H1 (cell line): ENCODE measurements at regions not wholly inside any gene's neighbourhood (a gene's known extent, or its start where the extent isn't known, plus 50 kb on each side); places are given as distances from the start of the nearest gene placed in this dataset.

ENCODE experiments used
- CTCF ChIA-PET: fragments of 300-600 bp; sonication (Branson Sonifier 250); formaldehyde crosslinking; loops from one replicate; lab custom pipeline; 2021; ENCODE audit not compliant: partially characterized antibody; lab: Charles Lee
- POLR2A ChIA-PET: fragments of 300-600 bp; sonication (Branson Sonifier 250); formaldehyde crosslinking; loops from one replicate; lab custom pipeline; 2021; ENCODE audit warnings: inconsistent platforms; ENCODE audit not compliant: partially characterized antibody; lab: Charles Lee
- DNase-seq, 2 experiments: peaks; one replicate each; pipeline versions ENCODE4 v3.0.0 to v3.0.0-alpha.2; 2010 to 2022; ENCODE audit warnings: low spot score in 2 of 2, low read depth in 1 of 2, mixed read lengths in 1 of 2
- FAIRE-seq: peaks from 2 replicates; lab custom pipeline; 2011; peaks lifted over from hg19 to GRCh38; lab: Jason Lieb, UNC
- H2AFZ ChIP-seq: 2 replicates; pipeline ENCODE4 v1.8.1; 2012; ENCODE audit warnings: low read length, inconsistent platforms
- H2AK5ac ChIP-seq: 2 replicates; pipeline ENCODE4 v1.6.1; 2013; ENCODE audit warnings: low read depth, low read length
- H2BK120ac ChIP-seq: replicated peaks from 2 replicates; pipeline ENCODE3; 2013; ENCODE audit warnings: low read depth, low read length, inconsistent platforms
- H2BK12ac ChIP-seq: 2 replicates; pipeline ENCODE4 v1.6.1; 2013; ENCODE audit warnings: low read depth, low read length
- H2BK15ac ChIP-seq: 2 replicates; pipeline ENCODE4 v1.6.1; 2013; ENCODE audit warnings: low read length
- H2BK20ac ChIP-seq: 2 replicates; pipeline ENCODE4 v1.6.1; 2013; ENCODE audit warnings: low read length
- H2BK5ac ChIP-seq: 2 replicates; pipeline ENCODE4 v1.6.1; 2013; ENCODE audit warnings: low read depth, low read length
- H3K14ac ChIP-seq: 2 replicates; pipeline ENCODE4 v1.6.1; 2013; ENCODE audit warnings: inconsistent platforms; ENCODE audit not compliant: insufficient read length
- H3K18ac ChIP-seq: 2 replicates; pipeline ENCODE4 v1.6.1; 2013; ENCODE audit warnings: low read length; ENCODE audit errors: extremely low read depth
- H3K23ac ChIP-seq: 2 replicates; pipeline ENCODE4 v1.6.1; 2013; ENCODE audit warnings: inconsistent platforms; ENCODE audit not compliant: insufficient read length
- H3K23me2 ChIP-seq: 2 replicates; pipeline ENCODE4 v1.6.1; 2013; ENCODE audit warnings: low read depth, low read length
- H3K27ac ChIP-seq: 2 replicates; pipeline ENCODE4 v1.6.1; 2011; ENCODE audit warnings: low read depth, low read length, inconsistent platforms
- H3K27me3 ChIP-seq, 4 experiments: replicated peaks in 1 of 4; 1 replicate in 1 of 4; 2 replicates in 3 of 4; pipeline versions ENCODE4 v1.6.1 to v1.8.1; 2011 to 2013; ENCODE audit warnings: low read length in 3 of 4, mild to moderate bottlenecking in 3 of 4, inconsistent platforms in 2 of 4, mixed read lengths in 2 of 4, moderate library complexity in 1 of 4; ENCODE audit not compliant: control insufficient read depth in 3 of 4, insufficient read depth in 3 of 4; ENCODE audit errors: extremely low read depth in 1 of 4
- H3K36me3 ChIP-seq, 4 experiments: 2 replicates each; pipeline versions ENCODE4 v1.6.1 to v1.8.1; 2011 to 2013; ENCODE audit warnings: mild to moderate bottlenecking in 4 of 4, low read length in 3 of 4, moderate library complexity in 2 of 4, control low read depth in 1 of 4, inconsistent platforms in 1 of 4; ENCODE audit not compliant: insufficient read depth in 4 of 4, control insufficient read depth in 2 of 4
- H3K4ac ChIP-seq: replicated peaks from 2 replicates; pipeline ENCODE3; 2013; ENCODE audit warnings: low read length, low read depth, mixed read lengths, inconsistent platforms; ENCODE audit not compliant: insufficient read length
- H3K4me1 ChIP-seq, 4 experiments: replicated peaks in 1 of 4; 1 replicate in 1 of 4; 2 replicates in 3 of 4; pipeline versions ENCODE4 v1.6.1 to v1.8.1; 2011 to 2013; ENCODE audit warnings: low read length in 3 of 4, inconsistent platforms in 2 of 4, mixed read lengths in 1 of 4; ENCODE audit not compliant: insufficient read depth in 4 of 4, control insufficient read depth in 3 of 4
- H3K4me2 ChIP-seq, 2 experiments: 2 replicates each; pipeline versions ENCODE4 v1.6.1 to v1.8.1; 2011 to 2013; ENCODE audit warnings: low read depth in 2 of 2, low read length in 2 of 2, control low read depth in 1 of 2, inconsistent platforms in 1 of 2, mild to moderate bottlenecking in 1 of 2; ENCODE audit not compliant: insufficient read depth in 1 of 2
- H3K4me3 ChIP-seq, 4 experiments: fragments of 200-600, 300-600 bp in 1 of 4; sonication (generic), shearing (Covaris generic), sonication (Bioruptor Twin) in 1 of 4; 2 replicates each; pipeline versions ENCODE4 v1.5.1 to v1.8.1; 2011 to 2016; ENCODE audit warnings: low read length in 4 of 4, low read depth in 3 of 4, control low read depth in 2 of 4, inconsistent platforms in 2 of 4, mild to moderate bottlenecking in 2 of 4, mixed read lengths in 1 of 4, moderate library complexity in 1 of 4; ENCODE audit not compliant: insufficient read depth in 2 of 4; ENCODE audit errors: extremely low read depth in 1 of 4
- H3K56ac ChIP-seq: replicated peaks from 2 replicates; pipeline ENCODE3; 2013; ENCODE audit warnings: low read depth, mild to moderate bottlenecking, mixed read lengths, low read length, inconsistent platforms; ENCODE audit not compliant: insufficient read length
- H3K79me1 ChIP-seq: 2 replicates; pipeline ENCODE4 v1.6.1; 2013; ENCODE audit warnings: low read depth, low read length, control low read depth
- H3K79me2 ChIP-seq, 2 experiments: 2 replicates each; pipeline versions ENCODE4 v1.6.1 to v1.8.1; 2012 to 2013; ENCODE audit warnings: low read length in 2 of 2, mild to moderate bottlenecking in 2 of 2, inconsistent platforms in 1 of 2; ENCODE audit not compliant: insufficient read depth in 2 of 2, control insufficient read depth in 1 of 2
- H3K9ac ChIP-seq, 4 experiments: replicated peaks in 1 of 4; 1 replicate in 1 of 4; 2 replicates in 3 of 4; pipeline versions ENCODE4 v1.6.1 to v1.8.1; 2011 to 2013; ENCODE audit warnings: low read depth in 3 of 4, low read length in 3 of 4, control low read depth in 2 of 4, mild to moderate bottlenecking in 2 of 4, moderate library complexity in 2 of 4, inconsistent platforms in 1 of 4; ENCODE audit errors: extremely low read depth in 1 of 4
- H3K9me3 ChIP-seq, 2 experiments: 2 replicates each; pipeline versions ENCODE4 v1.6.1 to v1.8.1; 2012 to 2013; ENCODE audit warnings: mild to moderate bottlenecking in 2 of 2, moderate library complexity in 2 of 2, control low read depth in 1 of 2, inconsistent platforms in 1 of 2, low read depth in 1 of 2, low read length in 1 of 2, mixed read lengths in 1 of 2; ENCODE audit not compliant: insufficient read depth in 2 of 2
- H4K20me1 ChIP-seq, 2 experiments: replicated peaks in 1 of 2; 2 replicates each; pipeline versions ENCODE3 to v1.8.1; 2011 to 2013; ENCODE audit warnings: inconsistent platforms in 2 of 2, low read length in 2 of 2, mild to moderate bottlenecking in 1 of 2; ENCODE audit not compliant: insufficient read depth in 2 of 2, control insufficient read depth in 1 of 2
- H4K5ac ChIP-seq: 2 replicates; pipeline ENCODE4 v1.6.1; 2013; ENCODE audit warnings: low read length, low read depth, mixed read lengths, inconsistent platforms; ENCODE audit not compliant: insufficient read length
- H4K8ac ChIP-seq: 2 replicates; pipeline ENCODE4 v1.8.0; 2013; ENCODE audit warnings: mild to moderate bottlenecking, moderate library complexity, low read length, inconsistent platforms; ENCODE audit not compliant: insufficient read depth; ENCODE audit errors: extremely low read depth
- H4K91ac ChIP-seq: replicated peaks from 2 replicates; pipeline ENCODE3; 2013; ENCODE audit warnings: low read length, mixed read lengths, inconsistent platforms; ENCODE audit not compliant: insufficient read length
- BRCA1 ChIP-seq: IDR thresholded peaks from 2 replicates; pipeline ENCODE4 v1.6.1; 2012; ENCODE audit warnings: low read depth, low read length, improper control_type of control experiment
- CBX5 ChIP-seq: fragments of 300-800, 300-1000 bp; sonication (generic); IDR thresholded peaks from 2 replicates; pipeline ENCODE4 v1.7.1; 2016; ENCODE audit warnings: antibody characterized with exemption, low read length, low read depth
- MAFK ChIP-seq: IDR thresholded peaks from 2 replicates; pipeline ENCODE4 v1.6.1; 2012; ENCODE audit warnings: low read depth, mild to moderate bottlenecking, improper control_type of control experiment, low read length
- PHF8 ChIP-seq: fragments of 200-600 bp; sonication (generic); conservative IDR thresholded peaks from 2 replicates; pipeline ENCODE4 v1.7.1; 2012; ENCODE audit warnings: low read depth, mild to moderate bottlenecking, inconsistent platforms, low read length, moderate library complexity
- POLR2A ChIP-seq, 2 experiments: IDR thresholded peaks; 1 replicate in 1 of 2; 2 replicates in 1 of 2; pipeline ENCODE4 v1.6.1; 2011; ENCODE audit warnings: low read depth in 2 of 2, low read length in 2 of 2, mild to moderate bottlenecking in 2 of 2; ENCODE audit errors: control extremely low read depth in 1 of 2
- SIN3A ChIP-seq, 2 experiments: IDR thresholded peaks in 1 of 2; conservative IDR thresholded peaks in 1 of 2; 2 replicates each; pipeline ENCODE4 v1.6.1; 2011 to 2012; ENCODE audit warnings: low read length in 2 of 2, improper control_type of control experiment in 1 of 2, low read depth in 1 of 2, mild to moderate bottlenecking in 1 of 2
- WGBS, 2 experiments: shearing (Covaris generic) in 1 of 2; methylation state at CpG; one replicate each; pipeline versions ENCODE4 v1.1.6 to v1.1.7; 2013 to 2015; ENCODE audit warnings: low lambda C conversion rate in 2 of 2, mixed read lengths in 2 of 2, inconsistent platforms in 1 of 2, low coverage in 1 of 2, missing lambda C conversion rate in 1 of 2; ENCODE audit not compliant: insufficient replicate concordance in 2 of 2, insufficient coverage in 1 of 2, insufficient read length in 1 of 2; ENCODE audit errors: extremely low coverage in 1 of 2, missing lambda C conversion rate in 1 of 2; 5-methylcytosine and 5-hydroxymethylcytosine counted together
- TF ChIP-seq, protein P1 (sequence below): IDR thresholded peaks from 2 replicates; pipeline ENCODE4 v1.6.1; 2011; ENCODE audit warnings: low read depth, mild to moderate bottlenecking, low read length; ENCODE audit not compliant: insufficient read depth

DNA sequence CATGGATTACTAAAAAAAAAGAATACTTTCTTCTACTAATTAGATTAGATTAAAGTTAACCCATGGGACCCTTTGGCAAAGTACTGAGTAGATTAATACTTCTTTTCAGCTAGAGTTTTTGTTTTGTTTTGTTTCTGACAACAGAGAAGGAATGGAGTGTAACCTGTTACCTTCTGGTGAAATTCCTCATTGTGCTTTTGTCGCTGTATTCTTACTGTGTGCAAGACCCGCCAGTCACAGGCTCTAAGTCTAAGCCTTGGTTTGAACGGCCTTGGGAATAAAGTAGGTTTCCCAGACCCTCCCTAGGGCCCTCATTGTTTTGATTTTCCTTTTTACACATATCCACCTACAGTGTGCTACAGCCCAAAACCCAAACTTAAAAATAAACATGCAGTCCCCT lies 171.1 kb upstream of the IL12A start:
- no peak overlapping the region for H3K9ac ChIP-seq
- no peak overlapping the region for H2BK120ac ChIP-seq
- no peak overlapping the region for H2AFZ ChIP-seq
- H3K4me3 ChIP-seq: no peak overlapping the region
- H2BK5ac ChIP-seq: no peak overlapping the region
- no peaks in the 10 kb centered on the region; a peak in 1 of 4 replicates for H3K79me2 ChIP-seq
- H2BK15ac ChIP-seq: no peak overlapping the region
- no peak overlapping the region for H3K14ac ChIP-seq
- POLR2A ChIA-PET: no interaction called here
- no peak for DNase-seq
- no peak for FAIRE-seq
- H3K79me1 ChIP-seq: no peaks in the 10 kb centered on the region
- H3K4me1 ChIP-seq: peaks cover 2 to 6% (median 3%) of the 10 kb centered on the region in 4 experiments; a peak in 5 of 7 replicates
- H4K5ac ChIP-seq: no peak overlapping the region
- 94% methylated on average over 3 of the region's 3 CpGs; no CpG with 5 or more reads in 1 of the 2 experiments for WGBS, 2 experiments
- no peak overlapping the region for H4K8ac ChIP-seq
- no peak overlapping the region for H3K18ac ChIP-seq
- H3K9me3 ChIP-seq: no peaks in the 10 kb centered on the region
- no peak overlapping the region for H3K4me2 ChIP-seq
- no peak overlapping the region for H4K91ac ChIP-seq
- no peak overlapping the region for H3K56ac ChIP-seq
- H3K23me2 ChIP-seq: no peaks in the 10 kb centered on the region
- no peaks in the 10 kb centered on the region for H3K27me3 ChIP-seq
- no peaks in the 10 kb centered on the region for H3K36me3 ChIP-seq
- H3K23ac ChIP-seq: no peak overlapping the region
- CTCF ChIA-PET: interaction anchor here (0.7 to 4.9 kb wide), 28 partner anchors 9 to 552 kb away, joined by 3 to 61 read pairs (median 4); partner anchors contain the start of gene IL12A
- no peak overlapping the region for H3K27ac ChIP-seq
- H3K4ac ChIP-seq: no peak overlapping the region
- H2BK12ac ChIP-seq: no peak overlapping the region
- no peak overlapping the region for H2AK5ac ChIP-seq
- TF ChIP-seq PHF8 (no peak), SIN3A (conservative IDR thresholded peaks at IDR 0.05 in 1 of 2, IDR thresholded peaks at IDR 0.05 in 1 of 2; ENCODE audit: low read depth in 1 of 2, low read length in 2 of 2) (no peak), MAFK (no peak), CBX5 (no peak), BRCA1 (no peak), POLR2A (IDR thresholded peaks at IDR 0.05; ENCODE audit: control extremely low read depth in 1 of 2, low read depth in 2 of 2, low read length in 2 of 2) (no peak)
- TF ChIP-seq, protein P1, sequence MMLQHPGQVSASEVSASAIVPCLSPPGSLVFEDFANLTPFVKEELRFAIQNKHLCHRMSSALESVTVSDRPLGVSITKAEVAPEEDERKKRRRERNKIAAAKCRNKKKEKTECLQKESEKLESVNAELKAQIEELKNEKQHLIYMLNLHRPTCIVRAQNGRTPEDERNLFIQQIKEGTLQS: no peak
- no peaks in the 10 kb centered on the region for H4K20me1 ChIP-seq
- no peak overlapping the region for H2BK20ac ChIP-seq
